Middle frontal gyrus (tissue), 1 donor: ENCODE measurements at regions not wholly inside any gene's neighbourhood (a gene's known extent, or its start where the extent isn't known, plus 50 kb on each side); places are given as distances from the start of the nearest gene placed in this dataset.
"Not testable (repeated sequence)": the region's sequence is repeated elsewhere in the genome, so short reads cannot be mapped to it uniquely, and the experiment has no call there.

Source experiments
- DNase-seq: peaks from one replicate; pipeline ENCODE4 v3.0.0-alpha.2; 2015; ENCODE audit warnings: low spot score; ENCODE audit errors: extremely low spot score

DNA sequence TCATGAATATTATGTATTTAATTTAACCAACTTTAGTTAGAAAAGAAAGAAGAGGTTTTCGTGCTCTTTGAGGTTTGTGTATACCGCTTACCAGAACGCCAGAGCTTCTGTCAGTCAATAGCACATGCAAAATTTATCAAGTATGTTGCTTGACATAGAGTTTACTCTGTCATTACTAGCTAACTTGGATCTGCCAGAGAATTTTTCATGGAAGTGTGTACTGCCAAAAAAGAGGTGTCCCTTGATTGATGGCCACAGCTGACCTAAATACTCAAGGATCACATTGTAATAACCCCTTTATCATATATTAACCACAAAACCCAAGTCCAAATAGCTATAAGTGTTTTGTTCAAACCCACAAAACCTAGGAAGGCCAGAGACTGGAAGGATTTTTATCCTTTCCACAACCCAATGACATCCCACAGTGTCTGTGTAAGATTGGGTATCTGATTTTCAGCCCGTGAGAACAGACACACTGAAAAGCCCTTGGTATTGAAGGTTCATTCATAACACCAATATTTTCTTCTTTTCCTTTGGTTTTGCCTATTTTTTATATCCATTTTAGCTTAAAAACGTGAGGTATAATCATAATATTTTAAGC lies 194.0 kb upstream of the EYA4 start:
- DNase-seq, result no peak

DNA sequence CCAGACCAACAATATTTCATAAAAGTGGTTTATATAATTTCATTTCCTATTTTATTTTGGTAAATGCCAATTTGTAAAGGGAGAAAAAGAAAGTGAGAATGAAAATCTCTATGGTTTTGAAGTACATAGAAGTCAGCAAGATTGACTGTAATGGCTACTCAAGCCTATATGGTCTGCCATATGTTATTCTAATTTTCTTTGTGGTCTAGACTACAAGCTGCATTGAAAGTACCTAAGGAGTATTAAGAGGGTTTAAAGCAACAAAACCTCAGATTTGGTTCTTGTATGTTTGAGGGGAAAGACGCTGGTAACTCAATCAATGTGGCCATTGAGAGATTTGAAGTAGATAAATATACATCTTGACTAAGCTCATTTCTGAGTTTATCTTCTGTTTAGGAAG lies 193.5 kb upstream of the EYA4 start:
- no peak for DNase-seq

DNA sequence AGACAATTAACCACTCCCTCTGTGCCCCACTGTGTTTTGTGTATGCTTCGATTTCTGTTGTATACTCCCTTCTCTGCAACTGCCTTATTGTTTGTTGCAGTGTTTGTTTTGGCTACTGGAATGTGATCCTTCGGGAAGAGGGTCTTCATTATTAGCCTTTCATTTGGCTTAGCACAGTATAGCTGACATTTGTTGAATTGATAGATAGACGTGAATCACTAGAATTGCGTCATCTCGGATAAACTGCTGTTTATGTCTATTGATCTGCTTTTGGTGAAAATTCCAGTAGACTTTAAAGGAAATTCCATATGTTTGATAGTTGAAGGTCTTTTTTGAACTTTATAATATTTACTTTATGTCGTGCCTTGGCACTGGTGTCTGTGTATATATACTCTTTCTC lies 189.9 kb upstream of the EYA4 start:
- no peak for DNase-seq

DNA sequence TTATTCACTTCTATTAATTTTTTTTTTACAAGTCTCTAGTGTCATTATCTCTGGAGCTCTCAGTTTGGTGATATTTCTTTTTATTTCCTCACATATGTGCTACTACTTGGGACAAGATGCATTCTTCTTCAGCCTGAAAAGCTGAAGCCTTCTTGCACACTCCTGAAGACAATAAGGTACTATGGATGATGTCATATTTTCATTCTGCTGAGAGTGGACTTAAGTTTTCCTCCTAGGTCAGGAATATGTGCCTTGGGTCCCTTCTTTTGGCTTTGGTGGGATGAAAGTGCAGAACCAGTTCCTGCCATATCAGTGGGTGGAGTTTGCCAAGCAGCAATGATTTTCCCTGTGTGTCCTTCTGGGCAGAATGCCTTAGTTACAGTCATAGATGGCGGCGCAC lies 188.7 kb upstream of the EYA4 start:
- no peak for DNase-seq

DNA sequence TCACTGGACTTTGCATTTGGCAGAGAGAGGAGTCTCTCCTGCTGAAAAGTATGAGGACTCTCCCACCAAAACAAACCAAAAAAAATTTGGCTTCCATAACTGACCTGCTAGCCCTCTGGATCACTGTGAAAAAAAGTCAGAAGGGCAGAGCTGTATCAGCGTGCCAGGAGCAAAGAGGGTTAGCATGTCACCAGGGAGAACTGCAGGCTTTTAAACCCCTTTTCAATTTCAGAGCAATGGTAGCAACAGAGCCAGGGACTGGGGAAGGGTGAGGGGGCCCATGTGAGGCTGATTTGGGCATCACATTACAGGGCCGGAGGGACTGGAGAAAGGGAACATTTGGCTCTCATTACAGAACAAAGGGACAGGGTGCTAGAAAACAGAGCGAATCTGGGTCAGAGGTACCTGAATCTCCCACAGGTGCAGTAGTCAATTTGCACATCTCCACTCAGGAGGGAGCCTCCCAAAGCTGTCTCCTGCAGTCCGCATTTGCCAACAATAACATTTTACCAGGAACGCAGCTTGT lies 185.7 kb upstream of the EYA4 start:
- no peak for DNase-seq

DNA sequence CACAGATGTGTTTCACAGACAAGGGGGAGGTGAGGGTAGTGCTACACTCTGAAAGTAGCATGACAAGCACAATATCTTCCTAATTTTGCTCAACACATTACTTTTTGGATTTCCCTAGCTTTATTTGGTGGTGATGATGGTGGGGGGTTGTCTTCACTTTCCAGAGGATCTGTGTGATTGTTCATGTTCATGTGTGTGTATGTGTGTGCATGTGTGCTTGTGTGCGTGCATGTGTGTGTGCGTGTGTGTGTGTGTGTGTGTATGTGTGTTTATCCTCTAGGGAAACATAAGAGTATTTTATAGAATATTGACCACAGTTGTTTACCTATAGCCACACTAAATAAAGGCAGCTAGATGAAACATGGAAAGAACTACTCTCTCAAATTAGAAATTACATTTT lies 183.8 kb upstream of the EYA4 start:
- no peak for DNase-seq

DNA sequence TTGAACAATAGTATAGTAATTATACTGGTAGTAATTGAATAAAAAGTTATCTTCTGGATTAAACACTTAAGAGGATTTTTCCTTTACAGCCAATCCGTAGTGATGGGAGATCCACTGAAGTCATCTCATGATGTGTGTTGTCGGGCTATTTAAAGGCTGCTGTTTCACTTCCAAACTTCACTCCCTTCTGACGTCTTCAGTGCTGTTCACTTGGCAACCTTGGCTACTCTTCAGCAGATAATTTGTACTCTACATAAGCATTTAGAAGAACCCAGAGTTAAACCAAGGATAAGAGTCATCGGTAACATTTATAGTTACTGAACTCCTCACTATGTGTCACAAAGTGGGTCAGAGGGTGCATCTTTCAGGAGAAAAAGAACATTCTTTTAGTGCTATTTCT lies 179.1 kb upstream of the EYA4 start:
- no peak for DNase-seq

DNA sequence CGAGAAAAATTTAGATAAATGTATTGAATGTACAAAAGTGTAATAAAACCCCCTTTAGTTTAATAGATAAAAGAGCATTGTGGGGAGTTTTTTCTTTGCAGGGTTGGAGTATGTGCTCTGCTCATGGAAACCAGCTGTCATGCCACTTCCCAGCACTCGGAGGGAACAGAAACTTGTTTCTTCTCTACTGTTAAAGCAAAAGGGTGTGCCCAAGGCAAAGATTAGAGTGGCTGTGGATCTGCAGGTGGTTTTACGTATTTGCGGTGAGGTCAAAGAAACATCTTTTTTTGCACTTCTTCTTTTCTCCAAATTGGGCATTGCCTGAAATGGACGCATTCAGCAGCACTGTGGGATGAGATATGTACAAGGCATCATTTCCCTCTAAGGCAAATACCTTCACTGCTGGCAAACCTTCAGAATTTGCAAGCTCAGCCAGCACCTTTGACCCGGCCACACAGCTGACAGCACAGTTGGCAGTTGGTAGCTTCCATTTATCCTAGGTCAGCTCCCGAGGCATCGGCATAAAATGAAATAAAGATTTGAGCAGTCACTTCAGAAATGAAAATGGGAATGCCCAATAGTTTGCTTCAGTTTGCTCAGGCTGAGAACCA lies 178.4 kb upstream of the EYA4 start:
- DNase-seq, result no peak

DNA sequence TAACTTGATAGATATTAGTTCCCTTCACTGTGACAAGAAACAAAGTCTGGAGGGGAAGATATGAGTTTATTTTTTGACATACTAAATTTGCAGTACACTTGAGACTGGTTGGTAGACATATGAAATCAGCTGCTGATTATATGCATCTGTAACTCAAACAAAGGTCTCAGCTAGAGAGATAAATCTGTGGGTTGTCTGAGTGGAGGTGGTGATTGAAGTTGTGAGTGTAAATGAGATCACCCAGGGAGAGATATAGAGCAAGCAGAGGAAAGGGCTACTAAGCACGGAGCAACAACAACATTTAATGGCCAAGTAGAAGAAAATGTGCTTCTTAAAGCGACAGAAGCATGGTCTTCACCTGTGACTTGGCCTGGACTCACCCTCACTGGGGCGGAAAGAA lies 173.2 kb upstream of the EYA4 start:
- DNase-seq, result no peak

DNA sequence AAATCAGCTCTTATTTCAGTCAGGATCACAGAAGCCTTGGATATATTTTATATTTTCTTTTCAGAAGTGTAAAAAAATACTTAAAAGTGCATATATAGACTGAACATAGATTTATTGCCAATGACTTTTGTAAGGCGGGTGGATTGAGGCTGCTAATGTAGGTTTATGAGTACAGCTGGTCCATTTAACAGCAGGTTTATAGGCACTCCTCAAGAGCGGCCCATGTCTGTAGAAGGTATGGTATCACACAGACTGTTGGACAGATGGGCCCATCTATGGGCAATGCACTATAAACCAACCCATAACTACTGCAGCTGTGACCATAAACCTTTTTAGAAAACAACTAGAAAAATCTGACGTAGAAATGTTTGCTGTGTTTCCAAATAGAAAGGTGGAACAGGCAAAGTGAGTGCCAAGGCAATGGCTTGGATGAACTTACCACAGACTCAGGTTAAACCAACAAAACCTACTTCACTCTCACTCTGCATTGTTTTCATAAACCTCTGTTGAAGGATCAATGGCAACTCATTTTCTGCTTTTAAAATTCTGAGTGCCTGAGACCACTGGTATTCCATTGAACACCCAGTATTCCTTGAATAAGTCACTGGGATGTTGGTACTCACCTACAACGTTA lies 170.6 kb upstream of the EYA4 start:
- DNase-seq, result no peak

DNA sequence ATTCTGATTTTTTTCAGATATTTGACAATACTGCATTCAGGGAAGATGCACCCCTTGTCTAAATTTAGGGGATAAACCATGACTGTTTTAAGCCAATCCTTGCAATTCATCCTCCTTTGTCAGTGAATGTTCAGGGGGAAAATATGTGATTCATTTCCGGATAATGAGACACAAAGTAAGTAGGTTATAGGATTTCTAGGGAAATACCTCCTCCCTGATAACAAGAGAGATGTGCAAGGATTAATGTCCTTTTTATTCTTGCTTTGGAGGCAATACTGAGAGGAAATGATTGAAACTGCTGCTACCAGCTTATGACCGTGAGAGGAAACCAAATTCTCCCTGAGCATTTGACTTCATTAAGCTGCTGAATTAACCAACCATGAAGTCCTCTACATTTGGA lies 161.3 kb upstream of the EYA4 start:
- no peak for DNase-seq

DNA sequence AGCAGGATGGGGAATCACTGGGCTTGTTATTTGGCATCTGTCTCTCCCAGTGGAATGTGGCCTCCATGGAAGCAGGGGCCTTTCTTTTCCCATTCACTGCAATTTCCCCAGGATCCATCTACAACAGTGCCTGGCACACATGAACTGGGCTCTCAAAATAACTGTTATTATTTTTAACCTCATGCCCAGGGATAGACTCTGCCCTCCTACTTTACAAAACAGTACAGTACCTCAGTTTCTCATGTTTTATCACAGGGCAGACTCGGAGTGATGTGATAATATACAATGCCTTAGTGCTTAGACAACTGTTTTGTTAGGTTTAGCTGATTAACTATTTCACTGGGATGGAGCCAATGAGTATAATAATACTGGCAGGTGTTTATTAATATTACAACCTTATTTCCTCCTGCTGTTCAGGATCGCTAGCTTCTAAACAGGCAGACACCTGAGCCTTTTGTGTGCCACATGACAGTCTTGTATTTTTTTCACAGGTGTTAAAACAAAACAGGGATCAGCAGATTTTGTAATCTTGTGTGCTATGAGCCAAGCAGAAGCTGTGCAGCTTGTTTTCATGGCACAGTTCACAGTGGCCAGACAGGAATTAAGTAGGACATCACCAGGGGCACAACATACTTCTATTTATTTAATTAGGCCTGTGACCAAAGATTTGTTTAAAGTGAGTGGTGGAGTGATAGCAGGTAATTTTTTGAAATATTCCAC lies 157.7 kb upstream of the EYA4 start:
- no peak for DNase-seq

DNA sequence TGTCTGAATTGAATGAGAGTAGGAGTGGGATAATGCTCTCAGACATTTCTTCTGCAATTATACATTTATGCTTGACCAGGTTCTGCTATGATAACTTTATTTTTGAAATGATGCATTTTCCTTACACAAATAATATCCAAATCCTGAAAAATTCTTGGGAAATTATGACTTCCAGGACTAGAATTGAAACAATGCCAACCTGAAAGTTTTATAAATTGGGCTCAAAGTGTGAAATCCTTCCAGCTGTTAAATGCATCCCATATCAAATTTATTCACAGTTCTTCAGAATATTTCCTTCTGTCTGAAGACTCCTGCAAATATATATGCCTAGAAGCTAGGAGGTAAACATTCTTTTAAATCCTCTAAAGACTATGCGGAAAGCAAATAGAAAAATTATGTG lies 155.7 kb upstream of the EYA4 start:
- DNase-seq, result no peak

DNA sequence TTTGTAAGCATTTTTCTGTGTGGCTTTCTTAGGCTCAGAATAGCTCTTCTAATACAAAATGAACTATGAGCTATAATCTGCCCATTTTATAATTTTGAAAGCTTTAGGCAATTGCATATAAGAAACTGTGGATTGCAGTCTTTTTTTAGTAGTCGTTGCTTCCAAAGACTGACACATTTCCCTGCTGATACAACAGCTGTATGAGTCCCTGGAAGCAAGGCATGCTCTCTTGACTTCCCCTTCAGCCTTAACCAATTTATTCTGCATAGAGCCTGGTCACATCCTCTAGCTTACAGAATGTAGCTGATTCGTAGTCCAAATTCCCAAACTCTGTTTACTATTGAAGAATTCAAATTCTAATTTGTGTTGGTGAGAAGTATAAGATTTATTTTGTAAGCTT lies 155.3 kb upstream of the EYA4 start:
- DNase-seq, result no peak

DNA sequence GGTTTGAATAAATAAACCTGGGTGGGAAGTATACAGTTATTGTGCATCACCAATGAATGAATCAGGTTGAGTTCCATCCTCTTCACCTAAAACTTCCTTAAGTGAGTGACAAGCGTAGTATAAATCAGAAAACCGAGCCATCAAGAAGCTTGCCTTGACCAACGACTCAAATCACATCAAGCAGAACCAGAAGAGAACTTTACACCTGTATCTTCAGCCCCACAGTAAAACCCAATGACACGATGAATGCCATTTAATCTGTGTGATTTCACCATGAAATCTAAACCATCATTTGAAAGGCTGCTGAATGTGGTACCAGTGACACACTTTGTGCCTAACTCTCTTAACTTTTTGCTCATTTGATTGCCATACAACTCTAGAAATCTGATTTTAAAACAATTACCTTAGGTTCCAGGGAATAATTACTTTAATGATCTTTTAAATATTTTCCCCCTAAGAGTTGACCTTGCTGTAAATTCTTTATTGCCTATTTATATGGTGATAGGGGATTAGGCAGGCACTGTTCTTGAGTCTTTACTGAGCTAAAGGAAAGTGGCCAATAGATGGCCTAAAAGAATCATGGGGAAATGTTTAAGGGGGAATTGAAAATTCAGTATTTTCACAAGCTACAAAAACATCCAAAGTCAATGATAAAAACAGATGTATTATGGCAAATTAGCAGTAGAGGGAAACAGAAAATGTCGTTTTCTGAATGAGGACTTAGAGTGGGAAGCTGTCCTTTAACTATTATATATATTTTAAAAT lies 152.0 kb upstream of the EYA4 start:
- DNase-seq, result no peak

DNA sequence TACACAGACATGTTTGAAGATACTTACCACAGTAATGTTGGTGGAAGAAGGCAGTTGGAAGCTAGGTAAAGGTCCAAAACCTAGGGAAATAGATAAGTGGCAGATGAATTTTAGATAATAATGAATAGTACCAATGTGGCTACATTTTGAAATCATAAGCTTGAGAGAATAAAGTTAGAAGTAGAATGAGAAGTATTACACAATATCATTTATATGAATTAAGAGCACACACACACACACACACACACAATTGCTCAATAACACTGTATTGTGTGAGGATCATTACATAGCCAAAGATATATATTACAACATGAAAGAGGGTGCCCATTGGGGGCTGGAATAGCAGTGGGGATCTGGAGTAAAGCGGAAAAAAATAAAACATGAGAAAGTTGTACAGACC lies 149.0 kb upstream of the EYA4 start:
- DNase-seq, result no peak

DNA sequence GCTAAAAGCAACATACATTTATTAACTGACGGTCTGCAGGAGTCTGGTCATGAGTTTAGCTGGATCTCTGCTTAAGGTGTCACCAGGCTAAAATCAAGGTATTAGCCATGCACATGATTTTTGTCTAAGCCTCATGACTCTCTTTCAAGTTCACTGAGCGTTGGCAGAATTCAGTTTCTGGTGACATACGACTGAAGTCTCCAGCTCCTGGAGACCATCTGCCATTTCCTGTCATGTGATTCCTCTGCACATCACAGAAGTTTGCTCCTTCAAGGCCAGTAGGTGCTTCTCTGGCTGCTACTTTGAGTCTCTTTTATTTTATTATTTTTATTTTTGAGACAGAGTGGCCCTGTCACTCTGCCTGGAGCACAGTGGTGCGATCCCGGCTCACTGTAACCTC lies 148.4 kb upstream of the EYA4 start:
- no peak for DNase-seq

DNA sequence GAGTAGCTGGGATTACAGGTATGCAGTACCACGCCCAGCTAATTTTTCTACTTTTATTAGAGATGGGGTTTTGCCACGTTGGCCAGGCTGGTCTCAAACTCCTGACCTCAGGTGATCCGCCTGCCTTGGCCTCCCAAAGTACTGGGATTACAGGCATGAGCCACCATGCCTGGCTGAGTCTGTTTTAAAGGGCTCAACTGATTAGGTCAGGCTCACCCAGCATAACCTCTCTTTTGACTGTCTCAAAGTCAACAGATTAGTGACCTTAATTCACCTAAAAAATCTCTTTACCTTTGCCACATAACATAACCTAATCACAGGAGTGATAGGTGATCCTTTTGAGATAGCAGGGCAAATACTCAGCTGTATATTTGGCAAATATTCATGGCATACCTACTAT lies 147.9 kb upstream of the EYA4 start:
- DNase-seq, result not testable (repeated sequence)

DNA sequence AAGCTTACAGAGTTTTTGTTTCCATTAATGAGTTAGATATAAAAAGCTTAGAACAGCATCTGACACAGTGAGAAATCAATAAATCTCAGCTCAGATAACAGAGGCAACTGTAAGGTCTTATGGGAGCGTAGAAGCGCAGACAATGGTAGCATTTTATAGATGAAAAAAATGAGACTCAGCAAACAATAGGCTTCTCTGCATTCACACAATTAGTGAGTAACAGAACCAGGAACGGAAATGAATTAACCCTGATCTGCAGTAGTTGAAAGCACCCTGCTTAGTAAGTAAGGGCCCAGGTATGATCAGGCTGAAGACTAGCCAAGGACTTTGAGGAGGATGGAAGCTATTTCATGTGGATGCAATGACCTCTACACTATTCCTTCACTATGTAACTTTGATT lies 147.2 kb upstream of the EYA4 start:
- DNase-seq, result no peak

DNA sequence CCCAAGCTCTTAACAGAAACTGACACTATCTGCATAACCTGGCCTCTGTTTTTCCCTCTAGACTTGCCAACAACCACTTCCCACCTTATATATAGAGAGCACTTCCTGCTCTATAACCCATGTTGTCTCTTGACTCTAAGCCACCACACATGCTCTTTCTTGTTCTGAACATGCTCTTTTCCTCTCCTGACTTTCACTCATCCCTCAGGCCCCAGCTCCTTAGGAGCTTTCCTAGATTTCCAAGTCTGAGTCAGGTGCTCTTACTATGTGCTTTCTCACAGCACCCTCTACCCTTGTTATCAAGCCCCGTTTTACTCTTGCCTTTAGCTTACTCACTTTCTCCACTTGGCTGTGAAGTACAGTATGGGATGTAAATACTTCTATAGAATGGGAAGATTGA lies 143.9 kb upstream of the EYA4 start:
- DNase-seq, result no peak

DNA sequence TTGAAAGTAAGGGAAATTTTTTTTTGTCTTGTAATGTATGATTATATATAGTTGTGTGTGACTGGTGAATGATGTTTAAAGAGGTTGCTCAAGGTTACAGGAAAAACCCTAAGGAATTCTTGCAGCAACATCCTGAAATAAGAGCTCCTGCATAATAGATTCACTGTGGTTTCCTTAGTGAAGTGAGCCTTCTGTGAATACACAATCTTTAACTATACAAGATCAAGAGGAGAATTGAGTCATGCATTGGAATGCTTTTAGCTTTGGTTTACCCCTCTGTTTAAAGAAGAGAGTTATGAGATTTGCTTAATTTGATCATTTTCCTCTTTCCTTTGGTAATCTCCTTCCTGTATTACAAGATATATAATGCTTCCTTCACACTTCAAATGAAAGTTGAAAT lies 141.6 kb upstream of the EYA4 start:
- DNase-seq, result no peak

DNA sequence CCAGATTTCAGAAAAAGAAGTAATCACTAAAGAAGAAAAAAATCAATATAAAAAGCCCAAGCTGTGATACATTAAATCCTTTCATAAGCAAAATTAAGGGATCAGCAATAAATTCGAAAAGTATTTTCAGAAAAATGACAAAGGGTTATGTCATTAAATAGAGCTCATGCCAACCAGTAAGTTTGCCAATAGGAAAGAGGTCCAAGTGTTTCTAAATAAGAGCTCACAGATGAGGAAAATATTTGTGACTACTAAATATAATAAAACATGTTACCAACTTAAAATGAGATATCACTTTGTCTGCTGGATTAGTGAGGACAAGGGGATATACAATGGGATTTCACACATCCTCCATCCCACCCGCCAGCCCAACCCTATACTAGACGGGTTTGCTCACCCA lies 140.3 kb upstream of the EYA4 start:
- no peak for DNase-seq
